Activated CD8-positive, alpha-beta T cell treated with anti-CD3 and anti-CD28 coated beads, Interleukin-2, amount 10 ng/mL, durations not matched to agents 7 days and 5 days (primary cell): ENCODE measurements at regions not wholly inside any gene's neighbourhood (a gene's known extent, or its start where the extent isn't known, plus 50 kb on each side); places are given as distances from the start of the nearest gene placed in this dataset.

Experiments used
- ATAC-seq: fragments of 150-1000 bp; cut with Tn5 transposase; one replicate; pipeline ENCODE4 v1.10.0; 2021; ENCODE audit warnings: moderate library complexity
- CTCF ChIA-PET: fragments of 350-600 bp; sonication (Branson Sonifier 250); formaldehyde crosslinking; loops from one replicate; lab custom pipeline; 2021; ENCODE audit warnings: antibody characterized with exemption; lab: Charles Lee
- POLR2A ChIA-PET: fragments of 350-600 bp; sonication (Branson Sonifier 250); formaldehyde crosslinking; loops from one replicate; lab custom pipeline; 2021; ENCODE audit warnings: antibody characterized with exemption; lab: Charles Lee
- DNase-seq: peaks from one replicate; pipeline ENCODE4 v3.0.0-alpha.2; 2020
- H3K27ac Mint-ChIP-seq: one replicate; pipeline ENCODE4 v1.8.0; 2021; ENCODE audit warnings: mild to moderate bottlenecking, mixed read lengths
- H3K27me3 Mint-ChIP-seq: one replicate; pipeline ENCODE4 v1.8.0; 2021; ENCODE audit warnings: low read depth, mixed read lengths
- H3K36me3 Mint-ChIP-seq: one replicate; pipeline ENCODE4 v1.8.0; 2021; ENCODE audit warnings: low read depth, mixed read lengths
- H3K4me1 Mint-ChIP-seq: one replicate; pipeline ENCODE4 v1.8.0; 2021; ENCODE audit warnings: low read depth, mixed read lengths
- H3K4me3 Mint-ChIP-seq: one replicate; pipeline ENCODE4 v1.8.0; 2021; ENCODE audit warnings: mild to moderate bottlenecking, mixed read lengths
- H3K9me3 Mint-ChIP-seq: one replicate; pipeline ENCODE4 v1.8.0; 2022; ENCODE audit warnings: mixed read lengths; ENCODE audit not compliant: insufficient read depth

- Mint-ChIP-seq H3K4me1 (no peaks in the 10 kb centered on the region), H3K9me3 (no peaks in the 10 kb centered on the region), H3K4me3 (no peak overlapping the region), H3K27me3 (peaks cover 28% of the 10 kb centered on the region), H3K27ac (no peak overlapping the region), H3K36me3 (no peaks in the 10 kb centered on the region)
- DNase-seq (no peak), ATAC-seq (no peak)
- CTCF ChIA-PET: interaction anchor here (0.6 kb wide), 1 partner anchor 208 kb away, joined by 5 read pairs; no protein-coding TSS in a partner anchor
- POLR2A ChIA-PET: no interaction called here
These were observed 64.2 kb upstream of the TMEM17 start for GRCh38 chr2:62569907-62570841.

GRCh38 chr2:62568983-62569837 is 63.2 kb upstream of the TMEM17 start:
- ATAC-seq: no peak
- H3K27ac Mint-ChIP-seq: no peak overlapping the region

DNA sequence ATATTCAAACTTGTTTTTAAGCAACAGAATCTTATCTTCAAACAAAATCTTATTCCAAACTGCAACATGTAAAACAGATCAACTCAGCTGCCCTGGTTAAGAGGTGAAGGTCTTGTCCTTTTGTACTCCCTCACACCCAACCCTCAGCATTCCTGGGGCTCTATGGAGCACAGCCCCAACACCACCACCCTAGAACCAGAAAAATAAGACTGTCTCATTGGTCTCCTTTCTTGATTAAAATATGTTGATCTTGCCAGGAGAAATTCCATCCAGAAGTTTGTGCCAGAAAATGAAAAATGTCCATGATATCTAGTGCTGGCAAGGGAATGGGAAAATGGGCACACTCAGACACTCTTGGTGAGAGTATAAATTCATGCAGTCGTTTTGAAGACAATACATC is 62.1 kb upstream of the TMEM17 start:
- no peaks in the 10 kb centered on the region for H3K9me3 Mint-ChIP-seq
- H3K27ac Mint-ChIP-seq: no peak overlapping the region
- no peaks in the 10 kb centered on the region for H3K4me1 Mint-ChIP-seq
- DNase-seq (no peak), ATAC-seq (no peak)
- POLR2A ChIA-PET: no interaction called here
- no peak overlapping the region for H3K4me3 Mint-ChIP-seq
- CTCF ChIA-PET: no interaction called here
- H3K27me3 Mint-ChIP-seq: peaks cover 25% of the 10 kb centered on the region
- H3K36me3 Mint-ChIP-seq: no peaks in the 10 kb centered on the region

More at GRCh38 chr2:62568983-62569837, 63.2 kb upstream of the TMEM17 start:
- Mint-ChIP-seq H3K27me3 (peaks cover 25% of the 10 kb centered on the region), H3K4me3 (no peak overlapping the region), H3K36me3 (no peaks in the 10 kb centered on the region), H3K4me1 (no peaks in the 10 kb centered on the region), H3K9me3 (no peaks in the 10 kb centered on the region)
- no peak for DNase-seq
- ChIA-PET CTCF (interaction anchor here (0.6 kb wide), 1 partner anchor 209 kb away, joined by 5 read pairs; no protein-coding TSS in a partner anchor), POLR2A (no interaction called here)

GRCh38 chr2:62567669-62568068 is 61.7 kb upstream of the TMEM17 start:
- ChIA-PET POLR2A (no interaction called here), CTCF (no interaction called here)
- Mint-ChIP-seq H3K4me1 (no peaks in the 10 kb centered on the region), H3K27ac (no peak overlapping the region), H3K9me3 (no peaks in the 10 kb centered on the region), H3K4me3 (no peak overlapping the region), H3K36me3 (no peaks in the 10 kb centered on the region), H3K27me3 (peaks cover 25% of the 10 kb centered on the region)
- ATAC-seq (no peak), DNase-seq (no peak)

DNA sequence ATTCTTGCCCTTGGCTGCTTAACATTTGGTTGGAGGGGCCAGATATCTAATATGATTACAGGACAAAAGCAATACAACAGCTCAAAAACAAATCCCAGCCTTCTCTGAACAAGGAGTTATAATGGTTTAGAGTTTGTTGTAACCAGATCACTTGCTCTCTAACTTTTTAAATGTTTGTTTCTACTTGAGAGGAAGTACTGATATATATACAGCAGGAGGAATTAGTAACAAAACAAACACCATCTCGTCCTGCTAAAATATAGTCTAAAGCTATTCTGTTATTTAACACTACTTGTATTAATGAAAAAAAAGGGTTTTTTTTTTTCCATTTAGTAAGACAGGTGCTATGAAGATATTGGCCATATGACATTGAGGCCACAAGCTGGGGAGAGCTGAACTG is 60.9 kb upstream of the TMEM17 start:
- no peak overlapping the region for H3K4me3 Mint-ChIP-seq
- ATAC-seq: no peak
- POLR2A ChIA-PET: no interaction called here
- peaks cover 24% of the 10 kb centered on the region for H3K27me3 Mint-ChIP-seq
- H3K4me1 Mint-ChIP-seq: no peaks in the 10 kb centered on the region
- DNase-seq: no peak
- H3K27ac Mint-ChIP-seq: no peak overlapping the region
- H3K36me3 Mint-ChIP-seq: no peaks in the 10 kb centered on the region
- no peaks in the 10 kb centered on the region for H3K9me3 Mint-ChIP-seq
- CTCF ChIA-PET: no interaction called here

GRCh38 chr2:62565309-62565908 is 59.4 kb upstream of the TMEM17 start:
- no peak overlapping the region for H3K4me3 Mint-ChIP-seq
- POLR2A ChIA-PET: no interaction called here
- CTCF ChIA-PET: no interaction called here

GRCh38 chr2:62564380-62565137 is 58.6 kb upstream of the TMEM17 start:
- H3K27ac Mint-ChIP-seq: no peak overlapping the region
- ATAC-seq (no peak), DNase-seq (no peak)
- ChIA-PET CTCF (no interaction called here), POLR2A (no interaction called here)
- no peaks in the 10 kb centered on the region for H3K36me3 Mint-ChIP-seq
- no peak overlapping the region for H3K4me3 Mint-ChIP-seq
- peaks cover 12% of the 10 kb centered on the region for H3K27me3 Mint-ChIP-seq
- no peaks in the 10 kb centered on the region for H3K9me3 Mint-ChIP-seq
- H3K4me1 Mint-ChIP-seq: no peaks in the 10 kb centered on the region

More at GRCh38 chr2:62565309-62565908, 59.4 kb upstream of the TMEM17 start:
- Mint-ChIP-seq H3K27me3 (peaks cover 15% of the 10 kb centered on the region), H3K9me3 (no peaks in the 10 kb centered on the region), H3K27ac (no peak overlapping the region), H3K4me1 (no peaks in the 10 kb centered on the region), H3K36me3 (no peaks in the 10 kb centered on the region)
- no peak for DNase-seq
- no peak for ATAC-seq

- CTCF ChIA-PET: no interaction called here
- peaks cover 4% of the 10 kb centered on the region for H3K27me3 Mint-ChIP-seq
- POLR2A ChIA-PET: no interaction called here
These were observed 55.6 kb upstream of the TMEM17 start for GRCh38 chr2:62561586-62561985.

GRCh38 chr2:62559582-62559981 is 53.6 kb upstream of the TMEM17 start:
- ChIA-PET CTCF (no interaction called here), POLR2A (no interaction called here)
- H3K4me3 Mint-ChIP-seq: no peak overlapping the region
- H3K9me3 Mint-ChIP-seq: no peaks in the 10 kb centered on the region
- no peaks in the 10 kb centered on the region for H3K4me1 Mint-ChIP-seq
- H3K27ac Mint-ChIP-seq: no peak overlapping the region
- peaks cover 8% of the 10 kb centered on the region for H3K27me3 Mint-ChIP-seq
- ATAC-seq: no peak
- no peaks in the 10 kb centered on the region for H3K36me3 Mint-ChIP-seq
- DNase-seq: no peak

More at GRCh38 chr2:62561586-62561985, 55.6 kb upstream of the TMEM17 start:
- Mint-ChIP-seq H3K4me3 (no peak overlapping the region), H3K4me1 (no peaks in the 10 kb centered on the region), H3K9me3 (no peaks in the 10 kb centered on the region), H3K36me3 (no peaks in the 10 kb centered on the region), H3K27ac (no peak overlapping the region)
- ATAC-seq: no peak
- DNase-seq: no peak

- no peaks in the 10 kb centered on the region for H3K9me3 Mint-ChIP-seq
- H3K27ac Mint-ChIP-seq: no peak overlapping the region
- H3K4me3 Mint-ChIP-seq: no peak overlapping the region
- no peaks in the 10 kb centered on the region for H3K36me3 Mint-ChIP-seq
- DNase-seq (no peak), ATAC-seq (no peak)
- no peaks in the 10 kb centered on the region for H3K4me1 Mint-ChIP-seq
- POLR2A ChIA-PET: no interaction called here
- H3K27me3 Mint-ChIP-seq: peaks cover 8% of the 10 kb centered on the region
- CTCF ChIA-PET: no interaction called here
These were observed 52.7 kb upstream of the TMEM17 start for GRCh38 chr2:62558743-62559142.

DNA sequence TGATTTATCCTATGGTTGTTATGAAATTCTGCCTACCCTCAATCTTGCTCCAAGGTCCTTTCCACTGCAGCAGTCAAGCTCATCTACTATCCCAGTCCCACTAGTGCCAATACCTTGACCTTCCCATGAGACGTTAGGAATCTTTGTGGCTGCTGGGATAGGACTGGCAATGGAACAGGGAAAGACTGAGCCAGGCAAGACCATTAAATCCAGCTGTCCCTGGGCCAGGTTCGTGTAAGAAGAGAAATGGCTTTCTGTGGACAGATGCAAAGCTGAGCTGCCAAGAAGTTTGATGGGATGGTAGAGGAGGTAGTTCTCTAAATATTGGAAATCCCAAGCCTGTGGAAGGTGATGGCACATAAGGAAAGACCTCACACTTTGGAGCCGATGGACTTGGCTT is 50.1 kb upstream of the TMEM17 start:
- no peak for DNase-seq
- H3K9me3 Mint-ChIP-seq: no peaks in the 10 kb centered on the region
- no peak overlapping the region for H3K27ac Mint-ChIP-seq
- no peaks in the 10 kb centered on the region for H3K4me1 Mint-ChIP-seq
- ChIA-PET CTCF (no interaction called here), POLR2A (interaction anchor here (0.6 kb wide), 1 partner anchor 329 kb away, joined by 4 read pairs; no protein-coding TSS in a partner anchor)
- H3K36me3 Mint-ChIP-seq: no peaks in the 10 kb centered on the region
- peaks cover 4% of the 10 kb centered on the region for H3K27me3 Mint-ChIP-seq
- no peak overlapping the region for H3K4me3 Mint-ChIP-seq
- no peak for ATAC-seq
